ENCODE measurements at regions not wholly inside any gene's neighbourhood (a gene's known extent, or its start where the extent isn't known, plus 50 kb on each side); places are given as distances from the start of the nearest gene placed in this dataset.

DNA sequence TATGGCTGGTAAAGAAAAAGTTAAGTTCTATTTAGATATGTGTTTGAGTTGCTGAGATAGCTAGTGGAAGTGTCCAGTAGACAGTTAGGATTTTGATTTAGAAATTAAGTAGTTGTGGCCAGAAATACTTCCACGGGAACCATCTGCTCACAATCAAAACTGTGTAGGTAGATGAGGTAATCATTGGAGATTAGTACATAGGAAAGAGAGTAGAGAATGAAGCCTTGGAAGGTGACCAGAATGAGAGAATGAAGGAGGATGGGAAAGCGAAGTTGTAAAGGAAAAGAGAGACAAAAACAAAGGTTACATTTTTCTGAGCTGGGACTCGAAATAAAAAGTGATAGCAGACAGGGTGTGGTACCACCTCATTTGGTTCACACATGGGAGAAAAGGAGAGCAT is 296.9 kb upstream of the SORL1-AS1 start:
- H3K27me3 Mint-ChIP-seq (ENCODE audit: low read depth) = no peaks in the 10 kb centered on the region; the same call in 1 of the 2 replicates
- peaks cover 4% of the 10 kb centered on the region for H3K36me3 Mint-ChIP-seq
- TF ChIP-seq ARID4B (CRISPR knock-in tag; IDR thresholded peaks at IDR 0.05; ENCODE audit: borderline replicate concordance) = no peak
- no peak for TF ChIP-seq E2F5 (CRISPR knock-in tag; IDR thresholded peaks at IDR 0.05)
- TF ChIP-seq, protein P1, sequence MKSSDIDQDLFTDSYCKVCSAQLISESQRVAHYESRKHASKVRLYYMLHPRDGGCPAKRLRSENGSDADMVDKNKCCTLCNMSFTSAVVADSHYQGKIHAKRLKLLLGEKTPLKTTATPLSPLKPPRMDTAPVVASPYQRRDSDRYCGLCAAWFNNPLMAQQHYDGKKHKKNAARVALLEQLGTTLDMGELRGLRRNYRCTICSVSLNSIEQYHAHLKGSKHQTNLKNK (CRISPR knock-in tag; IDR thresholded peaks at IDR 0.05) = no peak
- TF ChIP-seq ATF6 (CRISPR knock-in tag; IDR thresholded peaks at IDR 0.05) = no peak
- no peak for TF ChIP-seq CREB1 (CRISPR knock-in tag; IDR thresholded peaks at IDR 0.05)
- no peak for TF ChIP-seq SOX15 (CRISPR knock-in tag; IDR thresholded peaks at IDR 0.05)
- no peak for TF ChIP-seq NR2C2 (CRISPR knock-in tag; IDR thresholded peaks at IDR 0.05)
- no peak for TF ChIP-seq ERG (CRISPR knock-in tag; IDR thresholded peaks at IDR 0.05)
- TF ChIP-seq, protein P2, sequence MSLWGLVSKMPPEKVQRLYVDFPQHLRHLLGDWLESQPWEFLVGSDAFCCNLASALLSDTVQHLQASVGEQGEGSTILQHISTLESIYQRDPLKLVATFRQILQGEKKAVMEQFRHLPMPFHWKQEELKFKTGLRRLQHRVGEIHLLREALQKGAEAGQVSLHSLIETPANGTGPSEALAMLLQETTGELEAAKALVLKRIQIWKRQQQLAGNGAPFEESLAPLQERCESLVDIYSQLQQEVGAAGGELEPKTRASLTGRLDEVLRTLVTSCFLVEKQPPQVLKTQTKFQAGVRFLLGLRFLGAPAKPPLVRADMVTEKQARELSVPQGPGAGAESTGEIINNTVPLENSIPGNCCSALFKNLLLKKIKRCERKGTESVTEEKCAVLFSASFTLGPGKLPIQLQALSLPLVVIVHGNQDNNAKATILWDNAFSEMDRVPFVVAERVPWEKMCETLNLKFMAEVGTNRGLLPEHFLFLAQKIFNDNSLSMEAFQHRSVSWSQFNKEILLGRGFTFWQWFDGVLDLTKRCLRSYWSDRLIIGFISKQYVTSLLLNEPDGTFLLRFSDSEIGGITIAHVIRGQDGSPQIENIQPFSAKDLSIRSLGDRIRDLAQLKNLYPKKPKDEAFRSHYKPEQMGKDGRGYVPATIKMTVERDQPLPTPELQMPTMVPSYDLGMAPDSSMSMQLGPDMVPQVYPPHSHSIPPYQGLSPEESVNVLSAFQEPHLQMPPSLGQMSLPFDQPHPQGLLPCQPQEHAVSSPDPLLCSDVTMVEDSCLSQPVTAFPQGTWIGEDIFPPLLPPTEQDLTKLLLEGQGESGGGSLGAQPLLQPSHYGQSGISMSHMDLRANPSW (CRISPR knock-in tag; conservative IDR thresholded peaks at IDR 0.05; ENCODE audit: low read depth) = no peak
- no peak for TF ChIP-seq ETV6 (CRISPR knock-in tag; IDR thresholded peaks at IDR 0.05)
- TF ChIP-seq MAX (CRISPR knock-in tag; IDR thresholded peaks at IDR 0.05) = no peak
- no peak for TF ChIP-seq MXD4 (CRISPR knock-in tag; IDR thresholded peaks at IDR 0.05; ENCODE audit: borderline replicate concordance)
- TF ChIP-seq ZBTB21 (CRISPR knock-in tag; IDR thresholded peaks at IDR 0.05; ENCODE audit: borderline replicate concordance) = no peak
- TF ChIP-seq SMAD4 (CRISPR knock-in tag; IDR thresholded peaks at IDR 0.05) = no peak
- no peak for TF ChIP-seq NFE2L1 (CRISPR knock-in tag; IDR thresholded peaks at IDR 0.05)
- no peak for TF ChIP-seq ZNF416 (CRISPR knock-in tag; IDR thresholded peaks at IDR 0.05)
- DNase-seq (ENCODE audit: low spot score) = no peak
- no peak overlapping the region for H3K27ac Mint-ChIP-seq
- ATAC-seq = no peak
- ChIA-PET POLR2A (no interaction called here), CTCF (no interaction called here)
- H3K4me1 Mint-ChIP-seq = 0 out of 2 replicates have a peak, but pooled peaks cover under 1% of the 10 kb centered on the region
- H3K4me3 Mint-ChIP-seq = no peak overlapping the region
- peaks cover 14% of the 10 kb centered on the region for H3K9me3 Mint-ChIP-seq
